ENCODE measurements at regions not wholly inside any gene's neighbourhood (a gene's known extent, or its start where the extent isn't known, plus 50 kb on each side); places are given as distances from the start of the nearest gene placed in this dataset.

GRCh38 chr3:177249203-177249602 is 51.9 kb upstream of the TBL1XR1 start:
- Histone ChIP-seq H3K27ac (ENCODE audit: low read depth, low read length) (no peak overlapping the region), H4K91ac (ENCODE audit: low read depth, low read length) (no peak overlapping the region), H3K79me2 (ENCODE audit: control insufficient read depth, insufficient read depth, low read length, poor library complexity) (no peaks in the 10 kb centered on the region), H2BK120ac (ENCODE audit: insufficient read depth, low read length, poor library complexity) (no peak overlapping the region), H3K4me1 (ENCODE audit: control insufficient read depth in 1 of 2, insufficient read depth in 2 of 2, low read length in 2 of 2) (no peaks in the 10 kb centered on the region), H3K4me2 (ENCODE audit: low read length) (no peak overlapping the region), H2AK5ac (ENCODE audit: low read length) (peak overlapping the region; percentile 24), H3K4ac (ENCODE audit: low read depth, low read length) (no peak overlapping the region), H2BK5ac (ENCODE audit: low read depth, low read length, poor library complexity) (no peak overlapping the region), H3K27me3 (ENCODE audit: insufficient read depth, low read length) (no peaks in the 10 kb centered on the region), H4K8ac (ENCODE audit: low read depth, low read length) (no peak overlapping the region), H2BK12ac (ENCODE audit: low read length) (no peak overlapping the region), H3K14ac (ENCODE audit: low read length) (no peak overlapping the region), H3K4me3 (ENCODE audit: low read depth, low read length) (no peak overlapping the region), H3K9me3 (ENCODE audit: insufficient read depth, low read depth, low read length) (no peaks in the 10 kb centered on the region), H4K12ac (ENCODE audit: low read depth, low read length) (no peak overlapping the region), H2AFZ (ENCODE audit: insufficient read depth, low read length, poor library complexity) (no peak overlapping the region), H3K23ac (ENCODE audit: low read length) (no peak overlapping the region), H3K79me1 (ENCODE audit: low read length) (no peaks in the 10 kb centered on the region), H3K9ac (ENCODE audit: low read length) (no peak overlapping the region), H3K36me3 (ENCODE audit: control insufficient read depth in 1 of 2, insufficient read depth in 2 of 2, low read length in 2 of 2) (no peaks in the 10 kb centered on the region), H3K18ac (ENCODE audit: low read length) (no peak overlapping the region)
- DNase-seq, result peak in 1 of 2 donors; percentile 4
- WGBS (ENCODE audit: extremely low coverage, insufficient coverage, insufficient read length), result no CpG with 5 or more reads among the region's 9 CpGs

- Histone ChIP-seq H3K9me3 (ENCODE audit: insufficient read depth, low read depth, low read length) (no peaks in the 10 kb centered on the region), H4K12ac (ENCODE audit: low read depth, low read length) (no peak overlapping the region), H3K27me3 (ENCODE audit: insufficient read depth, low read length) (no peaks in the 10 kb centered on the region), H2AFZ (ENCODE audit: insufficient read depth, low read length, poor library complexity) (no peak overlapping the region), H2BK5ac (ENCODE audit: low read depth, low read length, poor library complexity) (no peak overlapping the region), H2BK120ac (ENCODE audit: insufficient read depth, low read length, poor library complexity) (no peak overlapping the region), H2AK5ac (ENCODE audit: low read length) (no peak overlapping the region), H3K23ac (ENCODE audit: low read length) (no peak overlapping the region), H3K4me3 (ENCODE audit: low read depth, low read length) (no peak overlapping the region), H3K9ac (ENCODE audit: low read length) (no peak overlapping the region), H2BK12ac (ENCODE audit: low read length) (no peak overlapping the region), H3K36me3 (ENCODE audit: control insufficient read depth in 1 of 2, insufficient read depth in 2 of 2, low read length in 2 of 2) (no peaks in the 10 kb centered on the region), H3K18ac (ENCODE audit: low read length) (no peak overlapping the region), H3K79me2 (ENCODE audit: control insufficient read depth, insufficient read depth, low read length, poor library complexity) (no peaks in the 10 kb centered on the region), H4K8ac (ENCODE audit: low read depth, low read length) (no peak overlapping the region), H3K27ac (ENCODE audit: low read depth, low read length) (no peak overlapping the region), H3K4me1 (ENCODE audit: control insufficient read depth in 1 of 2, insufficient read depth in 2 of 2, low read length in 2 of 2) (no peaks in the 10 kb centered on the region), H3K14ac (ENCODE audit: low read length) (no peak overlapping the region), H3K4me2 (ENCODE audit: low read length) (no peak overlapping the region), H3K79me1 (ENCODE audit: low read length) (no peaks in the 10 kb centered on the region), H3K4ac (ENCODE audit: low read depth, low read length) (no peak overlapping the region), H4K91ac (ENCODE audit: low read depth, low read length) (no peak overlapping the region)
- no CpG with 5 or more reads among the region's 1 CpG for WGBS (ENCODE audit: extremely low coverage, insufficient coverage, insufficient read length)
- DNase-seq, result no peak
Measured at GRCh38 chr3:177250151-177250550, 52.9 kb upstream of the TBL1XR1 start.

DNA sequence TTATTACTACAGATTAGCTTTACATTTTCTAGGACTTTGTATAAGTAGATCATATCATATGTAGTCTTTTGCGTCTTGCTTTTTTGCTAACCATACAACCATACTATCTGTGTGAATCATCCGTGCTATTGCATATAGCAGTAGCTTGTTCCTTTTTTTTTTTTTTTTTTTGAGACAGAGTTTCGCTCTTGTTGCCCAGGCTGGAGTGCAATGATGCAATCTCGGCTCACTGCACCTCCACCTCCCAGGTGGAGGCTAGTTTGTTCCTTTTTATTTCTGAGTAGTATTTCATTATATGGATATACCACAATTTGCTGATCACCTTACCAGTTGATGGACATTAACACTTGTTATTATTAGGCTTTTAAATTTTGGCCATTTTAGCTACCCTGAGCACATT is 54.5 kb upstream of the TBL1XR1 start:
- Histone ChIP-seq H3K4me1 (ENCODE audit: control insufficient read depth in 1 of 2, insufficient read depth in 2 of 2, low read length in 2 of 2) (no peaks in the 10 kb centered on the region), H2AK5ac (ENCODE audit: low read length) (no peak overlapping the region), H3K9me3 (ENCODE audit: insufficient read depth, low read depth, low read length) (no peaks in the 10 kb centered on the region), H2BK5ac (ENCODE audit: low read depth, low read length, poor library complexity) (no peak overlapping the region), H3K14ac (ENCODE audit: low read length) (no peak overlapping the region), H3K4me2 (ENCODE audit: low read length) (no peak overlapping the region), H3K9ac (ENCODE audit: low read length) (no peak overlapping the region), H2BK12ac (ENCODE audit: low read length) (no peak overlapping the region), H3K18ac (ENCODE audit: low read length) (no peak overlapping the region), H3K23ac (ENCODE audit: low read length) (no peak overlapping the region), H3K4ac (ENCODE audit: low read depth, low read length) (no peak overlapping the region), H2AFZ (ENCODE audit: insufficient read depth, low read length, poor library complexity) (no peak overlapping the region), H4K12ac (ENCODE audit: low read depth, low read length) (no peak overlapping the region), H3K27me3 (ENCODE audit: insufficient read depth, low read length) (no peaks in the 10 kb centered on the region), H3K27ac (ENCODE audit: low read depth, low read length) (no peak overlapping the region), H2BK120ac (ENCODE audit: insufficient read depth, low read length, poor library complexity) (no peak overlapping the region), H4K8ac (ENCODE audit: low read depth, low read length) (no peak overlapping the region), H3K79me1 (ENCODE audit: low read length) (no peaks in the 10 kb centered on the region), H3K4me3 (ENCODE audit: low read depth, low read length) (no peak overlapping the region), H4K91ac (ENCODE audit: low read depth, low read length) (no peak overlapping the region), H3K79me2 (ENCODE audit: control insufficient read depth, insufficient read depth, low read length, poor library complexity) (no peaks in the 10 kb centered on the region), H3K36me3 (ENCODE audit: control insufficient read depth in 1 of 2, insufficient read depth in 2 of 2, low read length in 2 of 2) (no peaks in the 10 kb centered on the region)
- peak; percentile 3 to 67 for DNase-seq
- WGBS (ENCODE audit: extremely low coverage, insufficient coverage, insufficient read length), result no CpG with 5 or more reads among the region's 4 CpGs

DNA sequence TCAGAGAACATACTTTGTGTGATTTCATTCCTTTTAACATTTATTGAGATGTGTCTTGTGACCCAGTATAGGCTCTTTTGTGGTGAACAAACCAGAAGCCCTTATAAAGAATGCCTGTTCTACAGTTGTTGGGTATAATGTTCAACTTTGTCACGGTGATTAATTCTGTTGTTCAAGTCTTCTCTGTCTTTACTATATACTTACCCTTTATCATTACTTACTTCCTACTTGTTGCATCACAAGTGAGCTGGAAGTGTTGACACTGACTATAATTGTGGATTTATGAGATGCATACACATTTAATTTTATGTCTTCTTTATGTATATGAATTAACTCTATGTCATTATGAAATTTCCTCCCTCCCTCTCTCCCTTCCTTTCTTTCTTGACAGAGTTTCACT is 59.7 kb upstream of the TBL1XR1 start:
- no peak overlapping the region for H3K4me2 ChIP-seq (ENCODE audit: low read length)
- H3K79me1 ChIP-seq (ENCODE audit: low read length), result no peaks in the 10 kb centered on the region
- H3K4ac ChIP-seq (ENCODE audit: low read depth, low read length), result no peak overlapping the region
- no peak overlapping the region for H2AFZ ChIP-seq (ENCODE audit: insufficient read depth, low read length, poor library complexity)
- no peak overlapping the region for H4K8ac ChIP-seq (ENCODE audit: low read depth, low read length)
- H2BK120ac ChIP-seq (ENCODE audit: insufficient read depth, low read length, poor library complexity), result no peak overlapping the region
- H4K91ac ChIP-seq (ENCODE audit: low read depth, low read length), result no peak overlapping the region
- H2BK5ac ChIP-seq (ENCODE audit: low read depth, low read length, poor library complexity), result no peak overlapping the region
- no peaks in the 10 kb centered on the region for H3K79me2 ChIP-seq (ENCODE audit: control insufficient read depth, insufficient read depth, low read length, poor library complexity)
- no peaks in the 10 kb centered on the region for H3K27me3 ChIP-seq (ENCODE audit: insufficient read depth, low read length)
- no peak overlapping the region for H3K23ac ChIP-seq (ENCODE audit: low read length)
- H3K14ac ChIP-seq (ENCODE audit: low read length), result no peak overlapping the region
- H3K18ac ChIP-seq (ENCODE audit: low read length), result no peak overlapping the region
- no peak overlapping the region for H3K27ac ChIP-seq (ENCODE audit: low read depth, low read length)
- no peaks in the 10 kb centered on the region for H3K36me3 ChIP-seq (ENCODE audit: control insufficient read depth in 1 of 2, insufficient read depth in 2 of 2, low read length in 2 of 2)
- H3K9me3 ChIP-seq (ENCODE audit: insufficient read depth, low read depth, low read length), result no peaks in the 10 kb centered on the region
- DNase-seq, result no peak
- no CpG with 5 or more reads among the region's 1 CpG for WGBS (ENCODE audit: extremely low coverage, insufficient coverage, insufficient read length)
- H2BK12ac ChIP-seq (ENCODE audit: low read length), result no peak overlapping the region
- no peak overlapping the region for H4K12ac ChIP-seq (ENCODE audit: low read depth, low read length)
- no peaks in the 10 kb centered on the region for H3K4me1 ChIP-seq (ENCODE audit: control insufficient read depth in 1 of 2, insufficient read depth in 2 of 2, low read length in 2 of 2)
- H3K9ac ChIP-seq (ENCODE audit: low read length), result no peak overlapping the region
- no peak overlapping the region for H3K4me3 ChIP-seq (ENCODE audit: low read depth, low read length)
- H2AK5ac ChIP-seq (ENCODE audit: low read length), result no peak overlapping the region

All from trophoblast cell (in vitro differentiated cells and primary cell).